ENCODE measurements at regions not wholly inside any gene's neighbourhood (a gene's known extent, or its start where the extent isn't known, plus 50 kb on each side); places are given as distances from the start of the nearest gene placed in this dataset.

- Histone ChIP-seq H3K4me1 (no peaks in the 10 kb centered on the region), H3K27me3 (no peaks in the 10 kb centered on the region), H3K27ac (no peak overlapping the region), H3K36me3 (no peaks in the 10 kb centered on the region), H3K4me3 (no peak overlapping the region), H3K9me3 (no peaks in the 10 kb centered on the region)
- no peak for DNase-seq
- WGBS, 5 donors = 79 to 86% (median 84%) methylated on average over 7 of the region's 7 CpGs
- intact Hi-C loops (cut with DNase I; ENCODE audit: low total_unique reads) = no loop called here
- TF ChIP-seq CTCF (IDR thresholded peaks at IDR 0.05) = no peak
These were observed 396.2 kb downstream of the CD83 start for GRCh38 chr6:14513496-14514393.

DNA sequence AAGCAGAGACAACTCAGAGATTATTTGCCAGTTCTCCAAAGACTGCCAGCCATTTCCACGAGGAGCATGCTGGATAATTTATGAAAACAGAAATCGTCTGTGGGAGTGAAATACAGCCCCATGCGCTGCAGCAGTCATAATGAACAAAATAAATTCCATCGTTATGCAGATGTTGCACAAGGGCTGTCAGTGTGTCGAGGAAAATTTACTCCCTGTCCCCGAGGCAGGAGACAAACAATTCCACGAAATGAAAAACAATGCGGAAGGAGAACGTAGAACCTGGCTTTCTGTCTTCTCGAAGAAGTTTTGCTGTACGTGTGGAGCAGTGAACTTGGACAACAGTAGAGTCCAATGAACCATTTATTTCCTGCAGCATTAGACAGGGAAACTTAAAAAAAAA is 399.4 kb downstream of the CD83 start:
- 82 to 92% (median 85%) methylated on average over 11 of the region's 11 CpGs for WGBS, 5 donors
- no peaks in the 10 kb centered on the region for H3K4me1 ChIP-seq
- TF ChIP-seq POLR2A (IDR thresholded peaks at IDR 0.05) (no peak), POLR2AphosphoS5 (IDR thresholded peaks at IDR 0.05) (no peak), EP300 (IDR thresholded peaks at IDR 0.05) (no peak), CTCF (IDR thresholded peaks at IDR 0.05) (no peak)

DNA sequence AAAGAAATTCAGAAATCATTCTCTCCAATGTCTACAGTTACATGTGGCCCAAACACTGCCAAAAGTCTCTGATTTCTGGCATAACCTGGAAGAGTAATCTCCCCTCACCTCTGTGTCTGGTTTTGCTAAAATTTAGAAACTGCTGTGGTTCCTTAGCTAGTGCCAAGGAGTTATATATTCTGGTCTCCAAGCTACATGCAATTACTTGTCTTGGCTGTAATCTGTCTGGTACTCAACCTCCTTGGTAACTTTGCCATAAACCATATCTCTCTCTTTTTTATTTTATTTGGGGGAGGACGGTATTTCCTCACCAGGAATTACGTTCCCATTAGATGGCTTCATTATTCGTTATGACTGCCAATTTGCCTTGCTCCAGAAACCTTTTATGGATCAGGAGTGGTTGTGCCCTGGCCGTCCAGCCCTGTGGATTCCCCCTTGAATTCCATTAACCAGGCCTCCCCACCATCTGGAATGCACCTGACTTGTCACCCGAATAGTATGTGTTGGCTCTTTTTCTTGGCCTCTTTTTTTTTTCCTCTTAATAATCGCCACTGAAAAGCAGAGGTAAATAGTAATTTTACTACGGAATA is 400.0 kb downstream of the CD83 start:
- H3K9me3 ChIP-seq = no peaks in the 10 kb centered on the region
- intact Hi-C loops (cut with DNase I; ENCODE audit: low total_unique reads) = no loop called here
- H3K36me3 ChIP-seq = no peaks in the 10 kb centered on the region
- 81 to 93% (median 89%) methylated on average over 7 of the region's 7 CpGs for WGBS, 5 donors
- H3K27me3 ChIP-seq = no peaks in the 10 kb centered on the region
- no peak overlapping the region for H3K4me3 ChIP-seq
- TF ChIP-seq EP300 (IDR thresholded peaks at IDR 0.05) (no peak), POLR2A (IDR thresholded peaks at IDR 0.05) (no peak), CTCF (IDR thresholded peaks at IDR 0.05) (no peak), POLR2AphosphoS5 (IDR thresholded peaks at IDR 0.05) (no peak)
- no peak overlapping the region for H3K27ac ChIP-seq
- DNase-seq = no peak
- no peaks in the 10 kb centered on the region for H3K4me1 ChIP-seq

More for the DNA sequence above, 399.4 kb downstream of the CD83 start:
- H3K27ac ChIP-seq = no peak overlapping the region
- no peak for DNase-seq
- intact Hi-C loops (cut with DNase I; ENCODE audit: low total_unique reads) = no loop called here
- H3K9me3 ChIP-seq = no peaks in the 10 kb centered on the region
- no peaks in the 10 kb centered on the region for H3K27me3 ChIP-seq
- no peaks in the 10 kb centered on the region for H3K36me3 ChIP-seq
- H3K4me3 ChIP-seq = no peak overlapping the region

GRCh38 chr6:14518515-14519217 is 401.1 kb downstream of the CD83 start:
- no peak overlapping the region for H3K27ac ChIP-seq
- H3K4me3 ChIP-seq = no peak overlapping the region
- TF ChIP-seq POLR2A (IDR thresholded peaks at IDR 0.05) (no peak), POLR2AphosphoS5 (IDR thresholded peaks at IDR 0.05) (no peak), EP300 (IDR thresholded peaks at IDR 0.05) (no peak), CTCF (IDR thresholded peaks at IDR 0.05) (no peak)

More at GRCh38 chr6:14518515-14519217, 401.1 kb downstream of the CD83 start:
- H3K27me3 ChIP-seq = no peaks in the 10 kb centered on the region
- no peak for DNase-seq
- WGBS, 5 donors = 77 to 89% (median 85%) methylated on average over 14 of the region's 14 CpGs
- intact Hi-C loops (cut with DNase I; ENCODE audit: low total_unique reads) = no loop called here
- H3K36me3 ChIP-seq = no peaks in the 10 kb centered on the region
- no peaks in the 10 kb centered on the region for H3K4me1 ChIP-seq
- H3K9me3 ChIP-seq = no peaks in the 10 kb centered on the region
